Right hindlimb (tissue), 1 donor: ENCODE measurements at regions not wholly inside any gene's neighbourhood (a gene's known extent, or its start where the extent isn't known, plus 50 kb on each side); places are given as distances from the start of the nearest gene placed in this dataset.
"Not testable (repeated sequence)": the region's sequence is repeated elsewhere in the genome, so short reads cannot be mapped to it uniquely, and the experiment has no call there.

ENCODE experiments used
- DNase-seq: peaks from one replicate; pipeline ENCODE4 v3.0.0-alpha.2; 2018

DNA sequence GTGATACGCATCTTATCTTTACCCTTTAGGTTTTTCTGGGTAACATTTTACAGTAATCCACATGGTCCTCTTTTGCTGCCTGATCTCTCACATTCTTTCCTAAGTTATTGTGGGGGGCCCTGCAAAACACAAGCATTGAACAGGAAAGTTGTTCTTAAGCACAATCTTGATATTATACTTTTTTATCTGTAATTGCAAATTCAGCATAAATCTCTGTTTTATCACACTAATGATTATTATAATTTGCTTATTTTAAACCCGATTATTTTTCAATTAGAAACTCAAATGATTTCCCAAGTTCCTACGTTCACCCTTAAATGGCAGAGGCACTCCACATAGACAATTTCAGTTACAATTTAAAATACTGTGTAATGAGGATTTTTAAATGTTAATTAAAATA, 386.0 kb upstream of the GYPC start:
- no peak for DNase-seq

DNA sequence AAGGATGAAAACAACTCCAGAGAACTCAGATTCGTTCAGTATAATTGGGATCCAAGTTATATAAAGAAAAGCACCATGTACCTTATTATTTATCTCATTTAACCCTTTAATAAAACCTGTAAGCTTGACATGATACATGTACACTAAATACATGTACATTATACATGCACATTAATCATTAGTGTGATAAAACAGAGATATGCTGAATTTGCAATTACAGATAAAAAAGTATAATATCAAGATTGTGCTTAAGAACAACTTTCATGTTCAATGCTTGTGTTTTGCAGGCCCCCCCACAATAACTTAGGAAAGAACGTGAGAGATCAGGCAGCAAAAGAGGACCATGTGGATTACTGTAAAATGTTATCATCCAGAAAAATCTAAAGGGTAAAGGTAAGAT, 385.4 kb upstream of the GYPC start:
- no peak for DNase-seq

DNA sequence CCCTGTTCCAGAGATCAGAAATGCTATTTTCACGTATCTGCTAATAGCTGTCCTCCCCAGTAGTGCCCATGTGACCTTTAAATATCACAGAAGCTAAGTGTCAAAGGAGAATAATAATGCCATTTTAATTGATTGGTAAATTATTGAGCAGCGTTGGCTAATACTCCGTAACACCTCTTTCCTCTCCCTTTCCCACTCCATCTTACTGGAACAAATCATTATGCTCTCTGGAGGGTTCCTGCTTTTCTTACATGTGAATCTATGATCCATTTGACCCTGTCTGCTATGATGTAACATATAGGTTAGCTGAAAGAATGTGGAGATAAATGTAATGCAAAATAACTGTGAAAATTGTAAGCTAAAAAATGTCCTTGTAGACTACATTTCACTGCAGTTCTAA, 383.6 kb upstream of the GYPC start:
- DNase-seq, result no peak

GRCh38 chr2:126275098-126275497, 380.9 kb upstream of the GYPC start:
- no peak for DNase-seq

DNA sequence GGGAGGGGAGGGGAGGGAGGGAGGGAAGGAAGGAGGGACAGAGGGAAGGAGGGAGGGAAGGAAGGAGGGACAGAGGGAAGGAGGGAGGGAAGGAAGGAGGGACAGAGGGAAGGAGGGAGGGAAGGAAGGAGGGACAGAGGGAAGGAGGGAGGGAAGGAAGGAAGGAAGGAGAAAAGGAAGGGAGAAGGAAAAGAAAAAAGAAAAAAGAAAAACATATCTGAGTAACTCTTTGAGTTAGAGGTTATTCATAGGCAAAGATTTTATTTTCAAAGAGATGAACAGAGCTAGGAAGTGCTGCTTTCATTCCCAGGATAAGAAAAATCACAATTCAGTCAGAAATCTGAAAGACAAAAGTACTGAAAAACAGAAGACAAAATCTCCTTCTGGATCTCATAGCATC, 379.7 kb upstream of the GYPC start:
- DNase-seq, result not testable (repeated sequence)

DNA sequence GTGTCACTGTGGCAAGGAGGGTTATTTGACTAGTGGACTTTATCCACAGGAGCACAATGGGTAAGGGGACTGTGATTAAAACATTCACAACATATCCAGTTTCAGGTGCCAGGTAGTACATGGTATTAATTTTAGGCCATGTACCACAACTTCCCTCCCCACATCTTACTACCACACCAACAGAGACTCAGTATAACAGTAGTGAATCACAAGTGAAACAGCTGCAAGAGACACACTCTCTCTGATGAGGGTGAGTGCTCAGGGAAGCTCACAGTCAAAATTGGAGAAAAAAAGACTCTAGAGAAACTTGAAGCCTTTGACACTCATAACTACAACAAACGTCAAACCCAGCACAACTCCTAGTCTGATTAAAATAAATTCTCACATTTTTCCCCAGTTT, 367.6 kb upstream of the GYPC start:
- no peak for DNase-seq

DNA sequence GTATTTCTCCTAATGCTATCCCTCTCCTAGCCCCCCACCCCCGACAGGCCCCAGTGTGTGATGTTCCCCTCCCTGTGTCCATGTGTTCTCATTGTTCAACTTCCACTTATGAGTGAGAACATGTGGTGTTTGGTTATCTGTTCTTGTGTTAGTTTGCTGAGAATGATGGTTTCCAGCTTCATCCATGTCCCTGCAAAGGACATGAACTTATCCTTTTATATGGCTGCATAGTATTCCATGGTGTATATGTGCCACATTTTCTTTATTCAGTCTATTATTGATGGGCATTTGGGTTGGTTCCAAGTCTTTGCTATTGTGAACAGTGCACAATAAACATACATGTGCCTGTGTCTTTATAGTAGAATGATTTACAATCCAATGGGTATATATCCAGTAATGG, 362.0 kb upstream of the GYPC start:
- DNase-seq, result not testable (repeated sequence)

- DNase-seq, result no peak
Observed at GRCh38 chr2:126299469-126299976, 356.4 kb upstream of the GYPC start.

DNA sequence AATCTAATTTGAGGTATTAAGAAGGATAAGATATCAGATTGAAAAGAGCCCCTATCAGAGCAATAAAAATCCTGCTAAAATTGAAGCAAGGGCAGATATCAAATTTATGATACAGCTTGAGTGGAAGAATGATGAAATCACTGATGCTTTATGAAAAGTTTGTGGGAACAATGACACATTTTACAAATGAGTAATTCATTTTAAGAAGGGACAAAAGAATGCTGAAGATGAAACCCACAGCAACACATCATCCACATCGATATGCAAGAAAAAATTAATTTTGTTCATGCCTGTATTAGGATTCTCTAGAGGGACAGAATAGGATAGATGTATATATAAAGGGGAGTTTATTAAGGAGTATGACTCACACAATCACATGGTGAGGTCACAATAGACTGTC, 355.6 kb upstream of the GYPC start:
- DNase-seq, result no peak

GRCh38 chr2:126302043-126302442, 353.9 kb upstream of the GYPC start:
- DNase-seq, result no peak

GRCh38 chr2:126303113-126303512, 352.8 kb upstream of the GYPC start:
- no peak for DNase-seq

GRCh38 chr2:126304154-126304553, 351.8 kb upstream of the GYPC start:
- DNase-seq, result no peak

- DNase-seq, result no peak
Observed at GRCh38 chr2:126306539-126306938, 349.4 kb upstream of the GYPC start.

DNA sequence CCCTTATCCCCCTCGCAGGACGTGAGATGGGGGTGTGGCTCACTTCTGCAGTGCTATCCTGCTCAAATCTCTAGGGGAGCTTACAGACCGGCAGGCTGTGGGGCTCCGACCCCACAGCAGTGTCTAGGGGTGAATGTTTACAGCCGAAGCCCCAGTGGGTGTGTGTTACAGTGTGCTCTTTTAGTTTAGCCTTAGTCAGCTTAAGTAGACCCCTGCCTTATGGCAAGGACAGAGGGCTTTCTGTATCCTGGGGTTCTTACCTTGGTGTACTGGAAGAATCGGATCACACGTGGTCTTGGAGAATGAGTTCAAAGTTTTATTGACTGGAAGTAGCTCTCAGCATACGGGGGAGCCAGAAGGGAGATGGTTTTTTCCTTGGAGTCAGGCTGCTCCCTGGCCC, 348.2 kb upstream of the GYPC start:
- DNase-seq, result no peak

GRCh38 chr2:126309185-126309584, 346.8 kb upstream of the GYPC start:
- DNase-seq, result no peak

DNA sequence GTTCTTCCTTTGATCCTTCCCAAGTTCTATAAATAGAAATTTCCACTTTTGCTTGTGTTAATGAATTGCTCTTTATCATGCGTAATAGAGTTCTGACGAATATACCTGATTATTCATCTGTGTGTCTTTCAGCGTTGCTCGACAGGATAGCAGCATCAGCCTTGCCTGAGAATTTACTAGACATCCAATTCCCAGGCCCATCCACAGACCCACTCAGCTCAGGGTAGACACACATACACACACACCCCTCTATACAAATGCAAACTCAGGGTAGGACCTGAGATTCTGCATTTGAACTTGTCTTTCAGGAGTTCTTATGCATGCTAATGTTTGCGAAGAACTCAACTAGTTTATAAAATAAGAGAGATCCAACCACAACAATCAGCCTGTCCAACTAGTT, 343.4 kb upstream of the GYPC start:
- no peak for DNase-seq

DNA sequence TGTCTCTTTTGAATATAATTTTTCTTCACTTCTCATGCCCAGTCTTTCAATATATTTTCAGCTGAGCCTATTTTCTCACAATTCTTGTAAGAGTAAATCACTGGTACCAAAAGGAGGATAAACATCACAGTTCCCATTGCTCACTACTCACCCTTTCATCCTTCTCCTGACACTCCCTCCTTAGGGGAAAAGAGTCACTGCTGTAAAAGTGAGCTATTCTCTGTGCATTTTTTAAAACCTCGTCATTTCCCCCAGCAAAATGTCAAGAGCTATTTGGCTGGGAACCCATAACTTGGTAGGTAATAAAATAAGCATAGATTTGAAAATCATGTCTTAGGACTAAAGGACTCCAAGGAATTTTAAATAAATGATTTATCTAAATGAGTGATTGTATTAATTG, 340.1 kb upstream of the GYPC start:
- DNase-seq, result no peak

DNA sequence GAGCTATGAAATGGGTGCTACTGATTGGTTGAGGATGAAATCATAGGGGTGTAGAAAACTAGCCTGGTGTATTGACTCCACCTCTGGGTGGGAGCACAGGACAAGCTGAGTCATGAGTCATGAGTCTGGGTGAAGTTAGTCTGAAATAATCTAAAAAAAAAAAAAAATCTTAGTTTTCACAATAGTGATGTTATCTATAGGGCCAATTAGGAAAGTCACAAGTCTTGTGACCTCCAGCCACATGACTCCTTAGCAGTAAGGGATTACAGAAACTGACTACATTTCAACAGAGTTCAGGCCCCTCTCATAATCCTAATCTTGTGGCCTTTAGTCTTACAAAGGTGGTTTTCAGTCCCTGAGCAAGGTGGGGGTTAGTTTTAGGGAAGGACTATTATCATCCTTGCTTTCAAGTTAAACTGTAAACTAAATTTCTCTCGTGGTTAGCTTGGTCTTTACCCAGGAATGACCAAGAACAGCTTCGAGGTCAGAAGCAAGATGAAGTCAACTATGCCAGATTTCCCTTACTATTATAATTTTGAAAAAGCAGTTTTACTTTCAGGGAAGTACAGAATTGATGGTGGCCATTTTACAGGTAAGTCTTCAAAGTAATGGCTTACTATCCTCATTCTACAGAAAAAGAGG, 338.0 kb upstream of the GYPC start:
- no peak for DNase-seq

GRCh38 chr2:126322342-126322741, 333.6 kb upstream of the GYPC start:
- DNase-seq, result no peak

GRCh38 chr2:126325202-126325601, 330.8 kb upstream of the GYPC start:
- DNase-seq, result no peak

DNA sequence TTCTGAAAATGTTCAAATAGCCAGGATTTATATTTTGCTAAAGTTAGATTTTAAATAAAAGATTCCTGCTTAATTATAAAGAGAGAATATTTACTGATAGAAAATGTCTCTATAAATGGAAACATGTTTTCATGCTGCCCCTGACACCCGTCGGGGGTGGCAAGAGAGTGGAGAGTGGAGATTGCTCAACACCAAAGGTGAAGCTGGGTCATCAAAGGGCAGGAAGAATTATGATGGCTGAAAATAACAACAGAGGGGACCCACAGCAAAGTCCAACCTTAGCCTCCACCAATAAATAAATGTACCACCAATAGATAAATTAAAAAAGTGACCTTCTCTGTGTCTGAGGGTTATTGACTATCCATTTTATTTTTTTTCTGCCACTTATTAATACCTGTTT, 326.8 kb upstream of the GYPC start:
- no peak for DNase-seq

- no peak for DNase-seq
Observed at GRCh38 chr2:126342457-126342856, 313.5 kb upstream of the GYPC start.

DNA sequence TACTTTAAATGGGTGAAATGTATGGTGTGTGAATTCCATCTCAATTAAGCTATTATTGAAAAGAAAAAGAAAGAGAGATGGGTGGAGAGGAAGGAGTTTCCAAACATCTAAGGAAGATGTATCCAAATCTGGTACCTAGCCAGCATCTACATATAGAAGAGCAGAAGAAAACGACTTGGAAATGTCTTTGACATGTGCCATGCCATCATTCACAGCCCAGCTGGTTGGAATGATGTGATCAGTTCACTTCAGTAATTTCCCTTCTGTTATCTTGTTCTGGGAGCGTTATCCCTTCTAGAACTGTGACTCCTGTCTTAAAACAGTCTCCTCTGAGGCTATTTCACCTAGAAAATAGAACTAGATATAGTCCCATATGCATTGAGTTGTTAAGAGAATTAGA, 312.8 kb upstream of the GYPC start:
- no peak for DNase-seq

- DNase-seq, result no peak
Observed at GRCh38 chr2:126344493-126344892, 311.5 kb upstream of the GYPC start.

DNA sequence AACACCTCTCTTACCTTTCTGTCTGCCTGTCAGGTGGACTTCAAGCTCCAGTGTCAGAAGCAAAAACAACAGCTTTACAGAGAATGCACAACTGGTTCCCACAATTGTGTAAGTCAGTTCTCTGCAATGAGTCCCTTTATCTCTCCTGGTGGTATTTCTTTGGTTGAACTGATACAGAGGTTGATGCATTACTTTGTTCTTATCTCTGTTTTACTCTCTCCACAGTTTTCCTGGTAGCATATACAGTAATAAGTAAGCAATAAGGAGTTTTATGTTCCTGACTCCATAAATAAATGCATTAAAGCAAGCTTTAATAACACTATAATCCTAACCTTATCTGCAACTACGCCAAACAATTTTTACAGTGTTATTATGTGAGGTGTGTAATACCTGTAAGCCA, 310.3 kb upstream of the GYPC start:
- DNase-seq, result no peak

DNA sequence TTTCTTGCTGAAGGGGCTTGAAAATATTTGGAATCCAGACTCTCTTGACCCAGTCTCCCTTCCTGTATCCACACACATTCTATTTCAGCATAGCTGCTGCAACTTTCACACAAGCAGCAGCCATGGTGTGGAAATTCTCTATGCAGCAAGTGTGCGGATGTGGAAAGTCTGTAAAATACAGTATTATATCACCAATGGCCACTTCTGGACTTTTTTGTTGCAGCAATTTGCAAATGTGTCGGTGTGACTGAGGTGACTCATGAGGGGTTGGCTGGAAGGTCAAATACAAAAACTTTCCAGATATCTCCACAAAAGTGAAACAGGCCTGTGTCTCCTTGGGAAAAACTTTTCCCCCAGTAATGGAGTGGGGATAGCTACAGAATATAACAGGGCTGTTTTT, 299.3 kb upstream of the GYPC start:
- no peak for DNase-seq
